IMR-90 (cell line): ENCODE measurements at regions not wholly inside any gene's neighbourhood (a gene's known extent, or its start where the extent isn't known, plus 50 kb on each side); places are given as distances from the start of the nearest gene placed in this dataset.

Experiments used
- ATAC-seq: fragments of 200-7000 bp; cut with Tn5 transposase; 2 replicates; pipeline ENCODE4 v1.9.1; 2020; ENCODE audit warnings: low read depth, mild to moderate bottlenecking, moderate library complexity
- BruUV-seq: library from RNA; stranded (reverse); fragments of 400-500 nt; replicated peaks from 2 replicates; lab custom pipeline; 2021; lab: Mats Ljungman, UMichigan
- CTCF ChIA-PET: fragments of 300-600 bp; formaldehyde crosslinking; extraction: SDS; loops from one replicate; lab custom pipeline; 2021; ENCODE audit warnings: antibody characterized with exemption; lab: Yijun Ruan, JAX
- POLR2A ChIA-PET: fragments of 300-600 bp; sonication (Branson Sonifier 250); formaldehyde crosslinking; loops from one replicate; lab custom pipeline; 2022; ENCODE audit warnings: antibody characterized with exemption; ENCODE audit not compliant: unreplicated experiment; lab: Charles Lee
- DNase-seq: peaks from one replicate; pipeline ENCODE4 v3.0.0; 2013
- H2AFZ ChIP-seq: replicated peaks from 2 replicates; pipeline ENCODE3; 2013; ENCODE audit warnings: low read length, mild to moderate bottlenecking; ENCODE audit not compliant: poor library complexity
- H2AK5ac ChIP-seq: 2 replicates; pipeline ENCODE4 v1.6.1; 2013; ENCODE audit warnings: low read depth, low read length, inconsistent platforms
- H2AK9ac ChIP-seq: replicated peaks from 2 replicates; pipeline ENCODE3; 2013; ENCODE audit warnings: mild to moderate bottlenecking, low read depth, low read length, moderate library complexity; ENCODE audit not compliant: poor library complexity
- H2BK120ac ChIP-seq: 2 replicates; pipeline ENCODE4 v1.6.1; 2013; ENCODE audit warnings: low read depth, low read length, inconsistent platforms
- H2BK15ac ChIP-seq: 3 replicates; pipeline ENCODE4 v1.6.1; 2013; ENCODE audit warnings: low read depth, low read length, inconsistent platforms
- H2BK20ac ChIP-seq: 2 replicates; pipeline ENCODE4 v1.6.1; 2013; ENCODE audit warnings: low read depth, mild to moderate bottlenecking, inconsistent platforms, low read length, moderate library complexity
- H2BK5ac ChIP-seq: 2 replicates; pipeline ENCODE4 v1.6.1; 2013; ENCODE audit warnings: mild to moderate bottlenecking, low read depth, low read length, inconsistent platforms; ENCODE audit not compliant: poor library complexity, severe bottlenecking
- H3K14ac ChIP-seq: replicated peaks from 2 replicates; pipeline ENCODE4 v1.6.1; 2013; ENCODE audit warnings: low read depth, low read length, inconsistent platforms
- H3K18ac ChIP-seq: 2 replicates; pipeline ENCODE4 v1.6.1; 2013; ENCODE audit warnings: low read depth, low read length, control low read depth
- H3K23ac ChIP-seq: 2 replicates; pipeline ENCODE4 v1.6.1; 2013; ENCODE audit warnings: low read depth, low read length, inconsistent platforms
- H3K27ac ChIP-seq: 2 replicates; pipeline ENCODE4 v1.5.1; 2013; ENCODE audit warnings: mild to moderate bottlenecking, control low read depth, low read length; ENCODE audit not compliant: insufficient read depth
- H3K27me3 ChIP-seq: 2 replicates; pipeline ENCODE4 v1.6.1; 2013; ENCODE audit warnings: low read length; ENCODE audit not compliant: control insufficient read depth, insufficient read depth
- H3K36me3 ChIP-seq: 2 replicates; pipeline ENCODE4 v1.6.1; 2013; ENCODE audit warnings: low read length, mixed read lengths; ENCODE audit not compliant: control insufficient read depth, insufficient read depth
- H3K4ac ChIP-seq: 2 replicates; pipeline ENCODE4 v1.6.1; 2013; ENCODE audit warnings: low read depth, low read length, inconsistent platforms
- H3K4me1 ChIP-seq: 2 replicates; pipeline ENCODE4 v1.6.1; 2013; ENCODE audit warnings: low read length, mixed read lengths; ENCODE audit not compliant: control insufficient read depth, insufficient read depth
- H3K4me2 ChIP-seq: 2 replicates; pipeline ENCODE4 v1.6.1; 2013; ENCODE audit warnings: low read depth, mild to moderate bottlenecking, control low read depth, low read length, moderate library complexity
- H3K4me3 ChIP-seq: 2 replicates; pipeline ENCODE4 v1.5.1; 2013; ENCODE audit warnings: low read depth, mild to moderate bottlenecking, control low read depth, low read length, moderate library complexity; ENCODE audit not compliant: insufficient read depth
- H3K56ac ChIP-seq: 2 replicates; pipeline ENCODE4 v1.6.1; 2013; ENCODE audit warnings: low read length, inconsistent platforms; ENCODE audit not compliant: insufficient read depth; ENCODE audit errors: extremely low read depth
- H3K79me1 ChIP-seq, 2 experiments: 2 replicates each; pipeline ENCODE4 v1.6.1; 2013; ENCODE audit warnings: low read length in 2 of 2, inconsistent platforms in 1 of 2, low read depth in 1 of 2
- H3K9ac ChIP-seq: 2 replicates; pipeline ENCODE4 v1.6.1; 2013; ENCODE audit warnings: low read depth, low read length, control low read depth
- H3K9me1 ChIP-seq: 2 replicates; pipeline ENCODE4 v1.6.1; 2013; ENCODE audit warnings: low read length, inconsistent platforms; ENCODE audit not compliant: insufficient read depth
- H3K9me3 ChIP-seq: 2 replicates; pipeline ENCODE4 v1.6.1; 2013; ENCODE audit warnings: low read length; ENCODE audit not compliant: control insufficient read depth, insufficient read depth
- H4K20me1 ChIP-seq: 2 replicates; pipeline ENCODE4 v1.6.1; 2013; ENCODE audit warnings: low read length, inconsistent platforms; ENCODE audit not compliant: insufficient read depth
- H4K5ac ChIP-seq: 2 replicates; pipeline ENCODE4 v1.6.1; 2013; ENCODE audit warnings: mild to moderate bottlenecking, low read depth, low read length, control low read depth
- H4K8ac ChIP-seq, 2 experiments: 2 replicates each; pipeline ENCODE4 v1.6.1; 2013; ENCODE audit warnings: low read depth in 2 of 2, low read length in 2 of 2, control low read depth in 1 of 2, inconsistent platforms in 1 of 2
- H4K91ac ChIP-seq: 2 replicates; pipeline ENCODE4 v1.6.1; 2013; ENCODE audit warnings: low read depth, low read length, inconsistent platforms; ENCODE audit not compliant: insufficient read depth
- BHLHE40 ChIP-seq: fragments of 150-350 bp; IDR thresholded peaks from 2 replicates; pipeline ENCODE4 v1.6.1; 2016; ENCODE audit warnings: mild to moderate bottlenecking, low read depth, low read length
- FOS ChIP-seq: fragments of 150-350 bp; IDR thresholded peaks from 2 replicates; pipeline ENCODE4 v1.6.1; 2016; ENCODE audit warnings: low read depth, low read length
- NFE2L2 ChIP-seq: fragments of 150-350 bp; IDR thresholded peaks from 2 replicates; pipeline ENCODE4 v1.6.1; 2016; ENCODE audit warnings: low read depth, mild to moderate bottlenecking, low read length
- POLR2A ChIP-seq: IDR thresholded peaks from 2 replicates; pipeline ENCODE4 v1.6.1; 2012; ENCODE audit warnings: mild to moderate bottlenecking, low read depth, low read length
- SMC3 ChIP-seq: fragments of 150-350 bp; IDR thresholded peaks from 2 replicates; pipeline ENCODE4 v1.6.1; 2016; ENCODE audit warnings: low read depth, mild to moderate bottlenecking, antibody characterized with exemption, low read length, moderate library complexity
- WGBS, 2 experiments: methylation state at CpG; one replicate each; pipeline versions ENCODE4 v1.1.5 to v1.1.7; 2013; ENCODE audit warnings: missing lambda C conversion rate in 2 of 2; ENCODE audit not compliant: insufficient read length in 1 of 2; ENCODE audit errors: extremely low coverage in 2 of 2; 5-methylcytosine and 5-hydroxymethylcytosine counted together
- dilution Hi-C: fragments of 300-500 bp; cut with HindIII; formaldehyde crosslinking; loops from one replicate; pipeline ENCODE4 v1.14.3; 2018; ENCODE audit warnings: low sequenced_read_pairs; ENCODE audit not compliant: unreplicated experiment
- in situ Hi-C: fragments of 300-500 bp; cut with MboI; formaldehyde crosslinking; loops from 3 replicates; pipeline ENCODE4 v1.14.3; 2019; ENCODE audit warnings: low sequenced_read_pairs, inconsistent platforms, mixed read lengths
- intact Hi-C: fragments of 100-400 bp; cut with micrococcal nuclease; formaldehyde crosslinking; loops from 2 replicates; pipeline ENCODE4 v1.10.0; 2022

DNA sequence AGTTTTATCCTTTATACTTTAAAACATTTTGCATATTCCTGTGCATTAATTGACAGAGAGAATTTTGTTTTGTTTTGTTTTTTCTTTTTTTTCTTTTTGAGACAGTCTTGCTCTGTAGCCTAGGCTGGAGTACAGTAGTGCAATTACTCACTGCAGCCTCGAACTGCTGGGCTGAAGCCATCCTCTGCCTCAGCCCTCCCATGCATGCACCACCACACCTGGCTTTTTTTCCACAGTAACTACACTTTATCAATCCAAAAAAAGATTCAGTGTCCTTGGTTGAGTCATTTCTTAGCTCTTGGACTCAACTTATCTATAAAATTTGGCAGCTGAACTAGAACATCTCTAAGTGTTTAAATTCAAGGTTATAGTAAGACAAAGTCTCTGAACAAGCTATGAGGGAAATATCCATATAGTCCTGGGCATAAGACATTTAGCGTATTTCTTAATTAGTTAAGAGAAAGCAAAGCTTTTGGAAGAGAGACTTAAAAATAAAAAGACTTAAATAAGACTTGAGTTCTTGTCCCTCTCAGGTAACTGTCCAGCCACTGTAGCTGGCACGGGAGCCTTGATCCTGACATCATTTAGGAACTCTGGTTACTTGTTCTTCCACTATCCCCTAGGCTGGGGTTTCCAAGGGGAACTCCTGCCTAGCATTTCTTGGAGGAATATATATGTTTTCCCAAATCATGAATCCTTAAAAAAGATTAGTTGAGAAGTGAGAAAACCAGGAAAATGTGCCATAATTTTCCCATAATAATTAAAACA is 300.1 kb downstream of the HACE1 start:
- Histone ChIP-seq H3K23ac (no peak overlapping the region), H3K27me3 (no peaks in the 10 kb centered on the region), H3K14ac (no peak overlapping the region), H3K27ac (no peak overlapping the region), H3K4me2 (no peak overlapping the region), H3K4me1 (no peaks in the 10 kb centered on the region), H2BK5ac (no peak overlapping the region), H2AK5ac (no peak overlapping the region), H2BK15ac (no peak overlapping the region), H3K18ac (no peak overlapping the region), H2BK20ac (no peak overlapping the region), H2BK120ac (no peak overlapping the region), H2AK9ac (no peak overlapping the region), H2AFZ (no peak overlapping the region), H3K56ac (no peak overlapping the region), H3K4ac (no peak overlapping the region), H3K36me3 (no peaks in the 10 kb centered on the region), H3K79me1 (no peaks in the 10 kb centered on the region), H4K8ac (no peak overlapping the region), H3K9me3 (no peaks in the 10 kb centered on the region), H4K91ac (no peak overlapping the region), H3K4me3 (no peak overlapping the region), H4K20me1 (no peaks in the 10 kb centered on the region), H4K5ac (no peak overlapping the region), H3K9me1 (no peaks in the 10 kb centered on the region), H3K9ac (no peak overlapping the region)
- dilution Hi-C loops: no loop called here
- WGBS, 2 experiments: no CpG with 5 or more reads among the region's 3 CpGs
- BruUV-seq: no TSS peak
- DNase-seq: no peak
- intact Hi-C loops: no loop called here
- ChIA-PET CTCF (no interaction called here), POLR2A (no interaction called here)
- in situ Hi-C loops: no loop called here
- TF ChIP-seq SMC3 (no peak), BHLHE40 (no peak), FOS (no peak), NFE2L2 (no peak), POLR2A (no peak)
- no peak for ATAC-seq
